ENCODE measurements at regions not wholly inside any gene's neighbourhood (a gene's known extent, or its start where the extent isn't known, plus 50 kb on each side); places are given as distances from the start of the nearest gene placed in this dataset.

DNA sequence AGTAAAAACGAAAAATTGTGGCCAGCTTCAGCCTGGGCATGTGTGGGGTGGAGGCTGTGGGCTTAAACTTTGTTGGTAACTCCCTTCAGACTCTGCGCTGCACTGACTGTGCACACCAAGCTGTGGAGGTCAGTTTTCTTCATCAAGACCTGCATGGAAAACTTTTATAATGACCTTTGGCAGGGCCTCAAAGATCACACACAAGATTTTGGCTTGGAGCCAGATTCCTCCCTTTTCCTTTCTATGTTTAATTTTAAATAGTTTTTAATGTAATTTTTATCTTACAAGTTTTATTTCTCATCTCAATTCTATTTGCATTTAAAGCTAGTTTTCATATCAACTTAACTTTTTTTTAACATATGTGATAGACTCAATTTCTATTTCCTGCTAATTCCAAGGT, 1211.1 kb upstream of the CDH18 start:
- H3K36me3 ChIP-seq, result no peaks in the 10 kb centered on the region
- no peak overlapping the region for H3K27ac ChIP-seq
- no peaks in the 10 kb centered on the region for H3K4me1 ChIP-seq (ENCODE audit: control insufficient read depth in 1 of 2, low read depth in 2 of 2)
- H3K27me3 ChIP-seq (replicated peaks; ENCODE audit: insufficient read depth), result no peaks in the 10 kb centered on the region
- DNase-seq (ENCODE audit: low spot score), result no peak
- no peak overlapping the region for H3K4me3 ChIP-seq
- TF ChIP-seq, protein P1, sequence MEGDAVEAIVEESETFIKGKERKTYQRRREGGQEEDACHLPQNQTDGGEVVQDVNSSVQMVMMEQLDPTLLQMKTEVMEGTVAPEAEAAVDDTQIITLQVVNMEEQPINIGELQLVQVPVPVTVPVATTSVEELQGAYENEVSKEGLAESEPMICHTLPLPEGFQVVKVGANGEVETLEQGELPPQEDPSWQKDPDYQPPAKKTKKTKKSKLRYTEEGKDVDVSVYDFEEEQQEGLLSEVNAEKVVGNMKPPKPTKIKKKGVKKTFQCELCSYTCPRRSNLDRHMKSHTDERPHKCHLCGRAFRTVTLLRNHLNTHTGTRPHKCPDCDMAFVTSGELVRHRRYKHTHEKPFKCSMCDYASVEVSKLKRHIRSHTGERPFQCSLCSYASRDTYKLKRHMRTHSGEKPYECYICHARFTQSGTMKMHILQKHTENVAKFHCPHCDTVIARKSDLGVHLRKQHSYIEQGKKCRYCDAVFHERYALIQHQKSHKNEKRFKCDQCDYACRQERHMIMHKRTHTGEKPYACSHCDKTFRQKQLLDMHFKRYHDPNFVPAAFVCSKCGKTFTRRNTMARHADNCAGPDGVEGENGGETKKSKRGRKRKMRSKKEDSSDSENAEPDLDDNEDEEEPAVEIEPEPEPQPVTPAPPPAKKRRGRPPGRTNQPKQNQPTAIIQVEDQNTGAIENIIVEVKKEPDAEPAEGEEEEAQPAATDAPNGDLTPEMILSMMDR (IDR thresholded peaks at IDR 0.05), result no peak
- no peaks in the 10 kb centered on the region for H3K9me3 ChIP-seq
- no peak for ATAC-seq (ENCODE audit: insufficient number of reproducible peaks, low FRiP score, low read depth)

DNA sequence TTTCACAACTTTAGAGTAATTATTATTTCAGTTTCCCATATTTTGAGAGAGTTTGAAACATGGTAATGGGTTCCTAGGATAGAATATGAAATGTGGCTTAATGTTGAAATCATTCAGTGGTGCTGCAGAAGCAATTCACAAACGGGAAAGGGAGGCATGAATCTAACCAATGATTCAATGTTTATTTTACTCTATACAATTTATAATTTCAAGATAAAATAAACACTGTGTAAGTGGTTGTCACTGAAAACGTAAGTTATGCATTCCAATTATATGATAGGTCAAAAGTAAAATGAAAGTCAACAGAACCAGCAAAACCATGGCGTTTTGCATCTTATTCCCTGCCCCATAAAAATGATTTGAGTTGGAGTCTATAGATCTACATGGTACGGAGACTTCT, 1207.1 kb upstream of the CDH18 start:
- H3K9me3 ChIP-seq, result no peaks in the 10 kb centered on the region
- TF ChIP-seq, protein P1 (IDR thresholded peaks at IDR 0.05), result no peak
- H3K36me3 ChIP-seq, result no peaks in the 10 kb centered on the region
- no peak overlapping the region for H3K4me3 ChIP-seq
- ATAC-seq (ENCODE audit: insufficient number of reproducible peaks, low FRiP score, low read depth) (no peak), DNase-seq (ENCODE audit: low spot score) (no peak)
- no peak overlapping the region for H3K27ac ChIP-seq
- no peaks in the 10 kb centered on the region for H3K27me3 ChIP-seq (replicated peaks; ENCODE audit: insufficient read depth)
- H3K4me1 ChIP-seq (ENCODE audit: control insufficient read depth in 1 of 2, low read depth in 2 of 2), result no peaks in the 10 kb centered on the region

DNA sequence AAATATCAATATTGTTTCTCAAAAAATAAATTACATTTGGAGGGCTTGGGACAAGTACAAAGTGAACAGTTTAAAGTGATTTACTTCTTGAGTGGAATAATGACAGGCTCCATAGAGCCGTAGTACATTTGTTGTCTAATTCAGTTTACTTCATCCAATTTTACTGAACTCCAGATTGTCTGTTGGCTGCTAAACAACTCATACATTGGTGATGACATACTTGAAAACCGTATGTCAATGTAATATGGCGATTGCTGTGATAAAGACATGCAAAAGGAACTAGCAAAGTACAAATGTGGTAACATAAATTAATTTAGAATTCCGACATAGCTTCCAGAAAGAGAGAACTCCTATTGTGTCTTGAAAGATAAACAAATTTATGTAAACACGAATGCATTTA, 1197.5 kb upstream of the CDH18 start:
- no peaks in the 10 kb centered on the region for H3K9me3 ChIP-seq
- H3K4me1 ChIP-seq (ENCODE audit: control insufficient read depth in 1 of 2, low read depth in 2 of 2), result no peaks in the 10 kb centered on the region
- TF ChIP-seq, protein P1 (IDR thresholded peaks at IDR 0.05), result no peak
- no peaks in the 10 kb centered on the region for H3K27me3 ChIP-seq (replicated peaks; ENCODE audit: insufficient read depth)
- DNase-seq (ENCODE audit: low spot score) (no peak), ATAC-seq (ENCODE audit: insufficient number of reproducible peaks, low FRiP score, low read depth) (no peak)
- no peaks in the 10 kb centered on the region for H3K36me3 ChIP-seq
- no peak overlapping the region for H3K27ac ChIP-seq
- H3K4me3 ChIP-seq, result no peak overlapping the region

DNA sequence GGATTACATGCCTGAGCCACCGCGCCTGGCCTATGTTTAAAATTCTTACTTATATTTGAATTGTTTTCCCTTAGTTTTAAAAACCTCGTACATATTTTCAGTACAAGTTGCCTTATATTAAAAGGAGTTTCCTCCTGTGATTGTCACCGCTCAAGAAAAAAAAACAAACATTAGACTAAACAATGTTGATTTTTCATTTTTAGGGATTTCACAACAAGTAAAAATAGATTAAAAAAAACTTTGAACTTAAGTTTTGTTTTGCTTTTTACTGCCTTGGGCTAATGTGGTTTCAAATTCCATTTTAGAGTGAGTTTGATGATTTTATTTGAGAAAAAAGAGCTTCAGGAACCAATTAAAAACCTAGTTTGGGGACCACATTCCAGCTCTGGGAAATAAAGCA, 1196.6 kb upstream of the CDH18 start:
- TF ChIP-seq, protein P1 (IDR thresholded peaks at IDR 0.05), result no peak
- DNase-seq (ENCODE audit: low spot score), result no peak
- H3K27ac ChIP-seq, result no peak overlapping the region
- H3K9me3 ChIP-seq, result no peaks in the 10 kb centered on the region
- no peak overlapping the region for H3K4me3 ChIP-seq
- no peak for ATAC-seq (ENCODE audit: insufficient number of reproducible peaks, low FRiP score, low read depth)
- H3K4me1 ChIP-seq (ENCODE audit: control insufficient read depth in 1 of 2, low read depth in 2 of 2), result no peaks in the 10 kb centered on the region
- no peaks in the 10 kb centered on the region for H3K36me3 ChIP-seq
- H3K27me3 ChIP-seq (replicated peaks; ENCODE audit: insufficient read depth), result no peaks in the 10 kb centered on the region

DNA sequence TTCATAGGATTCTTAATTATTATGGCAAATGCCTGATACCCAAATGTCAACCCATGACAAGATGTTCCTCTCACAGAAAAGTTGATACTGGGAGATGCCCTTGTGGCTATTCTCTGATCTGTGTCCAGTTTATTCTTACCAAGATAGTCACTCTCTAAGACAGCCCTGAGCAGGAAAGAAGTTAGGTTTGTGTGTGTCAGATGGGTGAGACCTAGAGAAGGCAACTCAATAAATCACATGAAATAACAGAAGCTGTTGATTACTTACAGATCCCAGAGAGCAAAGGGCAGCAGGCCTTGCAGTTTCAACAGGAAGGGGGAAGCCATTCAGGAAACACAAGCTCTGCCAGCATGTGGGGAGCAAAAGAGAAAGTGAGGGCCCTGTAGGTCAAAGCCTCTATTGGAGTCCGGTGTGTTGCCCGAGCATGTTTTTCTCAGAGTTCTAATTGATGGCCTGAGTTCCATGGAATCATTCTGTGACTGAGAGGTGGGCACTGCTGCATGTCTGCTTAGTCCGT, 1193.7 kb upstream of the CDH18 start:
- no peak for DNase-seq (ENCODE audit: low spot score)
- H3K4me1 ChIP-seq (ENCODE audit: control insufficient read depth in 1 of 2, low read depth in 2 of 2), result no peaks in the 10 kb centered on the region

More for the DNA sequence above, 1193.7 kb upstream of the CDH18 start:
- TF ChIP-seq, protein P1 (IDR thresholded peaks at IDR 0.05), result no peak
- H3K27ac ChIP-seq, result no peak overlapping the region
- no peaks in the 10 kb centered on the region for H3K27me3 ChIP-seq (replicated peaks; ENCODE audit: insufficient read depth)
- no peaks in the 10 kb centered on the region for H3K9me3 ChIP-seq
- no peak for ATAC-seq (ENCODE audit: insufficient number of reproducible peaks, low FRiP score, low read depth)
- no peak overlapping the region for H3K4me3 ChIP-seq
- no peaks in the 10 kb centered on the region for H3K36me3 ChIP-seq
